Neutrophil (primary cell): ENCODE measurements at regions not wholly inside any gene's neighbourhood (a gene's known extent, or its start where the extent isn't known, plus 50 kb on each side); places are given as distances from the start of the nearest gene placed in this dataset.

Source experiments
- H3K27ac ChIP-seq: fragments of 200-600 bp; sonication (generic); 2 replicates; pipeline ENCODE4 v1.5.1; 2016; ENCODE audit warnings: mild to moderate bottlenecking, moderate library complexity
- H3K27me3 ChIP-seq: fragments of 200-600 bp; sonication (generic); 2 replicates; pipeline ENCODE4 v1.6.0; 2016; ENCODE audit warnings: mild to moderate bottlenecking
- H3K36me3 ChIP-seq: fragments of 200-600 bp; sonication (generic); 2 replicates; pipeline ENCODE4 v1.5.1; 2017
- H3K4me1 ChIP-seq, 2 experiments: fragments of 200-600 bp in 1 of 2; sonication (generic) in 1 of 2; 1 replicate in 1 of 2; 2 replicates in 1 of 2; pipeline versions ENCODE4 v1.5.1 to v1.6.1; 2013 to 2016; ENCODE audit warnings: low read depth in 1 of 2, low read length in 1 of 2, mild to moderate bottlenecking in 1 of 2, moderate library complexity in 1 of 2; ENCODE audit not compliant: control insufficient read depth in 1 of 2, insufficient read depth in 1 of 2
- H3K4me3 ChIP-seq, 2 experiments: fragments of 200-600 bp in 1 of 2; sonication (generic) in 1 of 2; 1 replicate in 1 of 2; 2 replicates in 1 of 2; pipeline ENCODE4 v1.5.1; 2013 to 2016; ENCODE audit warnings: low read depth in 1 of 2, low read length in 1 of 2, mild to moderate bottlenecking in 1 of 2, moderate library complexity in 1 of 2
- H3K9me3 ChIP-seq: fragments of 200-600 bp; sonication (generic); 2 replicates; pipeline ENCODE4 v1.5.1; 2016
- CTCF ChIP-seq: fragments of 200-600 bp; sonication (generic); IDR thresholded peaks from 2 replicates; pipeline ENCODE4 v1.5.1; 2016; ENCODE audit warnings: antibody characterized with exemption

GRCh38 chrX:5644776-5645175, 583.9 kb downstream of the NLGN4X start:
- no peaks in the 10 kb centered on the region for H3K36me3 ChIP-seq
- H3K4me1 ChIP-seq, result no peaks in the 10 kb centered on the region
- TF ChIP-seq CTCF, result no peak
- H3K4me3 ChIP-seq, result no peak overlapping the region
- H3K27me3 ChIP-seq, result no peaks in the 10 kb centered on the region
- no peaks in the 10 kb centered on the region for H3K9me3 ChIP-seq
- no peak overlapping the region for H3K27ac ChIP-seq

DNA sequence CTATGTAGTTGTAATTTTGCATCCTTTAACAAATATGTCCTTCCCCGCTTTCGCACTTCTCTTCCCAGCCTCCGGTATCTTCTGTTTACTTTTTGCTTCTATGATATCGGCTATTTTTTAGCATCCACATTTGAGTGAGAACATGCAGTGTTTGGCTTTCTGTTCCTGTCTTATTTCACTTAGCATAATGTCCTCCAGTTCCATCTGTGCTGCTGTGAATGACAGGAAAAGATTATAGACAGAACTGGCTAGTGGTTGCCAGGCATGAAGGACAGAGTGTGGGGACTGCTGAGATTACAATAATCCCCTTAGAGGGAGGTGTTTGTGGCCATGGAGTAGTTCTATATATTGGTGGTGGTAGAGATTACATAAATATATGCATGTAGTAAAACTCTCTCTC, 588.6 kb downstream of the NLGN4X start:
- Histone ChIP-seq H3K27me3 (no peaks in the 10 kb centered on the region), H3K36me3 (no peaks in the 10 kb centered on the region), H3K9me3 (no peaks in the 10 kb centered on the region), H3K27ac (no peak overlapping the region), H3K4me3 (no peak overlapping the region), H3K4me1 (no peaks in the 10 kb centered on the region)
- no peak for TF ChIP-seq CTCF

GRCh38 chrX:5638572-5638971, 590.1 kb downstream of the NLGN4X start:
- H3K4me3 ChIP-seq, result no peak overlapping the region
- no peak for TF ChIP-seq CTCF
- H3K27me3 ChIP-seq, result no peaks in the 10 kb centered on the region
- H3K9me3 ChIP-seq, result no peaks in the 10 kb centered on the region
- H3K27ac ChIP-seq, result no peak overlapping the region
- no peaks in the 10 kb centered on the region for H3K36me3 ChIP-seq
- no peaks in the 10 kb centered on the region for H3K4me1 ChIP-seq

DNA sequence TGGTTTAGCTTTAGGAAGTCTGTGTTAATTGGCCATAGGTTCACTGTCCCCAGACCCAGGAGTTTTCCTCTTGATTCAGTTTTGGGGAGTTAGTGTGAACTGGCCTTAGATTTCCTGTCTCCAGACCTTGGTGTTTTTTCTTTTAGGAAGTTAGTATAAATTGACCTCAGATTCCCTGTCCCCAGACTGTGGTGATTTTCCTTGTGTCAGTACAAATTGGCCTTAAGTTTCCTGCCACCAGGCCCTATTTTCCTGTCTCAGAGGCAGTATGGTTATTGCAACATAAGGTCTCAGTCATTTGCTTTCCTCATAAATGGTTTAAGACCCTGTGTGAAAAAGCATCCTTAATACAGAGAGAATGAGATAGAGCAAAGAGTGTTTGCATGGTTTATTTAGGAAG, 595.8 kb downstream of the NLGN4X start:
- TF ChIP-seq CTCF, result no peak
- Histone ChIP-seq H3K27ac (no peak overlapping the region), H3K4me1 (no peaks in the 10 kb centered on the region), H3K36me3 (no peaks in the 10 kb centered on the region), H3K27me3 (no peaks in the 10 kb centered on the region), H3K9me3 (no peaks in the 10 kb centered on the region), H3K4me3 (no peak overlapping the region)

- no peaks in the 10 kb centered on the region for H3K27me3 ChIP-seq
- no peak overlapping the region for H3K4me3 ChIP-seq
- H3K36me3 ChIP-seq, result no peaks in the 10 kb centered on the region
- no peak overlapping the region for H3K27ac ChIP-seq
- H3K9me3 ChIP-seq, result no peaks in the 10 kb centered on the region
- no peak for TF ChIP-seq CTCF
- no peaks in the 10 kb centered on the region for H3K4me1 ChIP-seq
These were observed 596.5 kb downstream of the NLGN4X start for GRCh38 chrX:5632061-5632614.

DNA sequence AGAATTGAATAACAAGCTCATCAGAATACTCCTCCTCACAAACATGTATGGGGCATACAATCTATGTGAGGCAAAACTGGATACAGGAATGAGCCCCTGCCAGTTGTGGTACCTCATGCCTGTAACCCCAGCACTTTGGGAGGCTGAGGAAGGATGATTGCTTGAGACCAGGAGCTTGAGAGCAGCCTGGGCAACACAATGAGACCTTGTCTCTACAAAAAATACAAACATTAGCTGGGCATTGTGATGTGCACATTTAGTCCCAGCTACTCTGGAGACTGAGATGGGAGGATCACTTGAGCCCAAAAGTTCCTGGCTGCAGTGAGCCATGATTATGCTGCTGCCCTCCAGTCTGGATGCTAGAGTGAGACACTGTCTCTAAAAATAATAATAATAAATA, 611.0 kb downstream of the NLGN4X start:
- Histone ChIP-seq H3K4me1 (no peaks in the 10 kb centered on the region), H3K9me3 (no peaks in the 10 kb centered on the region), H3K4me3 (no peak overlapping the region), H3K36me3 (no peaks in the 10 kb centered on the region), H3K27ac (no peak overlapping the region), H3K27me3 (no peaks in the 10 kb centered on the region)
- TF ChIP-seq CTCF, result no peak
